Neural progenitor cell (in vitro differentiated cells): ENCODE measurements at regions not wholly inside any gene's neighbourhood (a gene's known extent, or its start where the extent isn't known, plus 50 kb on each side); places are given as distances from the start of the nearest gene placed in this dataset.

Experiments
- DNase-seq: peaks from one replicate; pipeline ENCODE4 v3.0.0-alpha.2; 2016; ENCODE audit warnings: low spot score
- H2AFZ ChIP-seq: fragments of 200-600 bp; sonication (generic); replicated peaks from 2 replicates; pipeline ENCODE4 v1.6.1; 2016; ENCODE audit warnings: antibody characterized with exemption
- H3F3A ChIP-seq: fragments of 200-600 bp; sonication (generic); 2 replicates; pipeline ENCODE4 v1.6.1; 2016; ENCODE audit warnings: antibody characterized with exemption, low read depth
- H3K27ac ChIP-seq: fragments of 200-600 bp; sonication (generic); 2 replicates; pipeline ENCODE4 v1.5.1; 2016; ENCODE audit warnings: mild to moderate bottlenecking
- H3K27me3 ChIP-seq: fragments of 200-600 bp; sonication (generic); 2 replicates; pipeline ENCODE4 v1.6.1; 2016; ENCODE audit warnings: mild to moderate bottlenecking, moderate library complexity
- H3K36me3 ChIP-seq: fragments of 200-600 bp; sonication (generic); 2 replicates; pipeline ENCODE4 v1.5.1; 2016
- H3K4me1 ChIP-seq: fragments of 200-600 bp; sonication (generic); 2 replicates; pipeline ENCODE4 v1.6.1; 2016; ENCODE audit warnings: mixed run types
- H3K4me2 ChIP-seq: fragments of 200-600 bp; sonication (generic); 2 replicates; pipeline ENCODE4 v1.6.1; 2016
- H3K4me3 ChIP-seq: fragments of 200-600 bp; sonication (generic); 2 replicates; pipeline ENCODE4 v1.5.1; 2016
- H3K79me2 ChIP-seq: fragments of 200-600 bp; sonication (generic); 2 replicates; pipeline ENCODE4 v1.6.1; 2016; ENCODE audit warnings: low read depth
- H3K9ac ChIP-seq: fragments of 200-600 bp; sonication (generic); 2 replicates; pipeline ENCODE4 v1.6.1; 2016
- H3K9me3 ChIP-seq: fragments of 200-600 bp; sonication (generic); 2 replicates; pipeline ENCODE4 v1.5.1; 2016; ENCODE audit warnings: low read depth
- H4K20me1 ChIP-seq: fragments of 200-600 bp; sonication (generic); 2 replicates; pipeline ENCODE4 v1.6.1; 2016; ENCODE audit warnings: low read depth
- H3K27ac Mint-ChIP-seq: 3 replicates; pipeline ENCODE4 v1.8.0; 2021; ENCODE audit warnings: mixed read lengths
- H3K27me3 Mint-ChIP-seq: 2 replicates; pipeline ENCODE4 v1.8.0; 2022; ENCODE audit warnings: low read depth, mild to moderate bottlenecking, inconsistent platforms, moderate library complexity, mixed read lengths; ENCODE audit not compliant: insufficient read depth
- H3K36me3 Mint-ChIP-seq: 3 replicates; pipeline ENCODE4 v1.8.0; 2021; ENCODE audit warnings: mixed read lengths
- H3K4me1 Mint-ChIP-seq: 3 replicates; pipeline ENCODE4 v1.8.0; 2021; ENCODE audit warnings: mixed read lengths
- H3K4me3 Mint-ChIP-seq: 3 replicates; pipeline ENCODE4 v1.8.0; 2021; ENCODE audit warnings: mild to moderate bottlenecking, moderate library complexity, mixed read lengths
- H3K9me3 Mint-ChIP-seq: 3 replicates; pipeline ENCODE4 v1.8.0; 2020; ENCODE audit warnings: mixed read lengths
- CTCF ChIP-seq: fragments of 200-600 bp; sonication (generic); IDR thresholded peaks from 2 replicates; pipeline ENCODE4 v1.5.1; 2017; ENCODE audit warnings: antibody characterized with exemption, mild to moderate bottlenecking
- EZH2 ChIP-seq: fragments of 200-600 bp; sonication (generic); IDR thresholded peaks from 2 replicates; pipeline ENCODE4 v1.6.1; 2017; ENCODE audit warnings: antibody characterized with exemption, mild to moderate bottlenecking, moderate library complexity
- EZH2phosphoT487 ChIP-seq: fragments of 200-600 bp; sonication (generic); IDR thresholded peaks from 2 replicates; pipeline ENCODE4 v1.6.1; 2017; ENCODE audit warnings: antibody characterized with exemption

- Histone ChIP-seq H3K4me2 (peak overlapping the region; percentile 89), H4K20me1 (no peaks in the 10 kb centered on the region), H3K36me3 (no peaks in the 10 kb centered on the region), H3F3A (peaks cover 11% of the 10 kb centered on the region), H3K4me3 (peak overlapping the region; percentile 59), H3K9me3 (no peaks in the 10 kb centered on the region), H2AFZ (peak overlapping the region; percentile 98), H3K79me2 (no peaks in the 10 kb centered on the region), H3K9ac (no peak overlapping the region), H3K27me3 (no peaks in the 10 kb centered on the region), H3K27ac (no peak overlapping the region), H3K4me1 (peaks cover 29% of the 10 kb centered on the region)
- DNase-seq, result no peak
- peak overlapping the region; percentile 92 for H3K4me3 Mint-ChIP-seq
- TF ChIP-seq CTCF (no peak), EZH2phosphoT487 (no peak), EZH2 (no peak)
- H3K9me3 Mint-ChIP-seq, result peaks cover 5% of the 10 kb centered on the region
- peaks cover 58% of the 10 kb centered on the region for H3K4me1 Mint-ChIP-seq
- peaks cover 6% of the 10 kb centered on the region for H3K27me3 Mint-ChIP-seq
- H3K36me3 Mint-ChIP-seq, result peaks cover 2% of the 10 kb centered on the region
- peak overlapping the region; percentile 100 for H3K27ac Mint-ChIP-seq
Measured at GRCh38 chr3:115513416-115513800, 109.9 kb upstream of the GAP43 start.

GRCh38 chr3:115517457-115518050, 105.8 kb upstream of the GAP43 start:
- no peaks in the 10 kb centered on the region for H3K9me3 ChIP-seq
- peaks cover 36% of the 10 kb centered on the region for H3K4me1 Mint-ChIP-seq
- no peaks in the 10 kb centered on the region for H3K79me2 ChIP-seq
- H3K27me3 Mint-ChIP-seq, result peaks cover 8% of the 10 kb centered on the region
- H3F3A ChIP-seq, result peaks cover 11% of the 10 kb centered on the region
- TF ChIP-seq CTCF (no peak), EZH2phosphoT487 (no peak), EZH2 (no peak)
- no peak overlapping the region for H3K4me2 ChIP-seq
- peaks cover 14% of the 10 kb centered on the region for H3K4me1 ChIP-seq
- H3K9me3 Mint-ChIP-seq, result peaks cover 5% of the 10 kb centered on the region
- H3K4me3 Mint-ChIP-seq, result no peak overlapping the region
- no peak overlapping the region for H3K4me3 ChIP-seq
- no peak for DNase-seq
- H3K36me3 Mint-ChIP-seq, result peaks cover 2% of the 10 kb centered on the region
- no peaks in the 10 kb centered on the region for H4K20me1 ChIP-seq
- H3K36me3 ChIP-seq, result no peaks in the 10 kb centered on the region
- no peaks in the 10 kb centered on the region for H3K27me3 ChIP-seq
- peak overlapping the region; percentile 85 for H3K27ac Mint-ChIP-seq
- no peak overlapping the region for H3K27ac ChIP-seq
- H2AFZ ChIP-seq, result no peak overlapping the region
- H3K9ac ChIP-seq, result no peak overlapping the region

GRCh38 chr3:115518100-115518852, 105.0 kb upstream of the GAP43 start:
- H3K79me2 ChIP-seq, result no peaks in the 10 kb centered on the region
- H3K9ac ChIP-seq, result no peak overlapping the region
- H3K9me3 Mint-ChIP-seq, result peaks cover 5% of the 10 kb centered on the region
- H3K4me3 ChIP-seq, result no peak overlapping the region
- no peaks in the 10 kb centered on the region for H4K20me1 ChIP-seq
- no peak overlapping the region for H3K27ac ChIP-seq
- no peak overlapping the region for H2AFZ ChIP-seq
- peaks cover 4% of the 10 kb centered on the region for H3F3A ChIP-seq
- H3K36me3 ChIP-seq, result no peaks in the 10 kb centered on the region
- H3K27ac Mint-ChIP-seq, result peak overlapping the region; percentile 0
- peaks cover 2% of the 10 kb centered on the region for H3K36me3 Mint-ChIP-seq
- peak; percentile 74 for DNase-seq
- H3K27me3 ChIP-seq, result no peaks in the 10 kb centered on the region
- no peaks in the 10 kb centered on the region for H3K9me3 ChIP-seq
- no peak overlapping the region for H3K4me3 Mint-ChIP-seq
- peaks cover 29% of the 10 kb centered on the region for H3K4me1 Mint-ChIP-seq
- TF ChIP-seq EZH2 (no peak), CTCF (no peak), EZH2phosphoT487 (no peak)
- H3K4me1 ChIP-seq, result peaks cover 14% of the 10 kb centered on the region
- H3K27me3 Mint-ChIP-seq, result peaks cover 8% of the 10 kb centered on the region
- H3K4me2 ChIP-seq, result peak overlapping the region; percentile 36
